ENCODE measurements at regions not wholly inside any gene's neighbourhood (a gene's known extent, or its start where the extent isn't known, plus 50 kb on each side); places are given as distances from the start of the nearest gene placed in this dataset.
A peak's percentile ranks its signal among the peaks of the same experiment; 100 is the strongest.
"Not testable (repeated sequence)": the region's sequence is repeated elsewhere in the genome, so short reads cannot be mapped to it uniquely, and the experiment has no call there.

- DNase-seq (ENCODE audit: insufficient read length, low spot score): no peak
- FAIRE-seq: no peak
- TF ChIP-seq TAF1 (IDR thresholded peaks at IDR 0.05; ENCODE audit: low read depth, low read length) (no peak), SPI1 (IDR thresholded peaks at IDR 0.05; ENCODE audit: low read depth, low read length) (no peak), PAX5 (IDR thresholded peaks at IDR 0.05; ENCODE audit: insufficient read depth, low read length, severe bottlenecking) (no peak), POLR2AphosphoS5 (IDR thresholded peaks at IDR 0.05; ENCODE audit: low read depth, low read length) (no peak), POLR2A (IDR thresholded peaks at IDR 0.05; ENCODE audit: low read depth, low read length) (no peak), POU2F2 (IDR thresholded peaks at IDR 0.05; ENCODE audit: low read depth, low read length) (no peak)
These were observed 113.5 kb upstream of the PCED1B start for GRCh38 chr12:46965880-46966279.

GRCh38 chr12:46970636-46971035 is 108.8 kb upstream of the PCED1B start:
- no peak for FAIRE-seq
- DNase-seq (ENCODE audit: insufficient read length, low spot score): no peak
- TF ChIP-seq TAF1 (IDR thresholded peaks at IDR 0.05; ENCODE audit: low read depth, low read length) (no peak), SPI1 (IDR thresholded peaks at IDR 0.05; ENCODE audit: low read depth, low read length) (no peak), POLR2A (IDR thresholded peaks at IDR 0.05; ENCODE audit: low read depth, low read length) (no peak), PAX5 (IDR thresholded peaks at IDR 0.05; ENCODE audit: insufficient read depth, low read length, severe bottlenecking) (no peak), POU2F2 (IDR thresholded peaks at IDR 0.05; ENCODE audit: low read depth, low read length) (no peak), POLR2AphosphoS5 (IDR thresholded peaks at IDR 0.05; ENCODE audit: low read depth, low read length) (no peak)

GRCh38 chr12:46973937-46974336 is 105.5 kb upstream of the PCED1B start:
- not testable (repeated sequence) for FAIRE-seq; DNase-seq (ENCODE audit: insufficient read length, low spot score)

- no peak for TF ChIP-seq PAX5 (IDR thresholded peaks at IDR 0.05; ENCODE audit: insufficient read depth, low read length, severe bottlenecking)
- TF ChIP-seq SPI1 (IDR thresholded peaks at IDR 0.05; ENCODE audit: low read depth, low read length): no peak
- TF ChIP-seq TAF1 (IDR thresholded peaks at IDR 0.05; ENCODE audit: low read depth, low read length): no peak
- TF ChIP-seq POU2F2 (IDR thresholded peaks at IDR 0.05; ENCODE audit: low read depth, low read length): no peak
- no peak for TF ChIP-seq POLR2AphosphoS5 (IDR thresholded peaks at IDR 0.05; ENCODE audit: low read depth, low read length)
- TF ChIP-seq POLR2A (IDR thresholded peaks at IDR 0.05; ENCODE audit: low read depth, low read length): no peak
- DNase-seq (ENCODE audit: insufficient read length, low spot score): no peak
- no peak for FAIRE-seq
These were observed 101.5 kb upstream of the PCED1B start for GRCh38 chr12:46977871-46978375.

GRCh38 chr12:46981622-46982021 is 97.8 kb upstream of the PCED1B start:
- no peak for TF ChIP-seq POU2F2 (IDR thresholded peaks at IDR 0.05; ENCODE audit: low read depth, low read length)
- TF ChIP-seq SPI1 (IDR thresholded peaks at IDR 0.05; ENCODE audit: low read depth, low read length): no peak
- no peak for TF ChIP-seq PAX5 (IDR thresholded peaks at IDR 0.05; ENCODE audit: insufficient read depth, low read length, severe bottlenecking)
- TF ChIP-seq POLR2A (IDR thresholded peaks at IDR 0.05; ENCODE audit: low read depth, low read length): no peak
- TF ChIP-seq POLR2AphosphoS5 (IDR thresholded peaks at IDR 0.05; ENCODE audit: low read depth, low read length): no peak
- TF ChIP-seq TAF1 (IDR thresholded peaks at IDR 0.05; ENCODE audit: low read depth, low read length): no peak
- DNase-seq (ENCODE audit: insufficient read length, low spot score) (no peak), FAIRE-seq (no peak)

GRCh38 chr12:46982629-46983392 is 96.6 kb upstream of the PCED1B start:
- DNase-seq (ENCODE audit: insufficient read length, low spot score) (no peak), FAIRE-seq (no peak)
- TF ChIP-seq TAF1 (IDR thresholded peaks at IDR 0.05; ENCODE audit: low read depth, low read length): no peak
- TF ChIP-seq POLR2A (IDR thresholded peaks at IDR 0.05; ENCODE audit: low read depth, low read length): no peak
- TF ChIP-seq PAX5 (IDR thresholded peaks at IDR 0.05; ENCODE audit: insufficient read depth, low read length, severe bottlenecking): no peak
- no peak for TF ChIP-seq POU2F2 (IDR thresholded peaks at IDR 0.05; ENCODE audit: low read depth, low read length)
- no peak for TF ChIP-seq POLR2AphosphoS5 (IDR thresholded peaks at IDR 0.05; ENCODE audit: low read depth, low read length)
- TF ChIP-seq SPI1 (IDR thresholded peaks at IDR 0.05; ENCODE audit: low read depth, low read length): no peak

- FAIRE-seq (no peak), DNase-seq (ENCODE audit: insufficient read length, low spot score) (no peak)
- no peak for TF ChIP-seq POU2F2 (IDR thresholded peaks at IDR 0.05; ENCODE audit: low read depth, low read length)
- TF ChIP-seq POLR2A (IDR thresholded peaks at IDR 0.05; ENCODE audit: low read depth, low read length): no peak
- no peak for TF ChIP-seq POLR2AphosphoS5 (IDR thresholded peaks at IDR 0.05; ENCODE audit: low read depth, low read length)
- TF ChIP-seq TAF1 (IDR thresholded peaks at IDR 0.05; ENCODE audit: low read depth, low read length): no peak
- TF ChIP-seq SPI1 (IDR thresholded peaks at IDR 0.05; ENCODE audit: low read depth, low read length): no peak
- TF ChIP-seq PAX5 (IDR thresholded peaks at IDR 0.05; ENCODE audit: insufficient read depth, low read length, severe bottlenecking): no peak
These were observed 96.0 kb upstream of the PCED1B start for GRCh38 chr12:46983393-46983793.

- DNase-seq (ENCODE audit: insufficient read length, low spot score): peak; percentile 6
- TF ChIP-seq TAF1 (IDR thresholded peaks at IDR 0.05; ENCODE audit: low read depth, low read length) (no peak), PAX5 (IDR thresholded peaks at IDR 0.05; ENCODE audit: insufficient read depth, low read length, severe bottlenecking) (no peak), POLR2A (IDR thresholded peaks at IDR 0.05; ENCODE audit: low read depth, low read length) (no peak)
- FAIRE-seq: peak; percentile 52
These were observed 95.2 kb upstream of the PCED1B start for GRCh38 chr12:46983959-46984841.

GRCh38 chr12:46985816-46986215 is 93.6 kb upstream of the PCED1B start:
- TF ChIP-seq POLR2AphosphoS5 (IDR thresholded peaks at IDR 0.05; ENCODE audit: low read depth, low read length): no peak
- TF ChIP-seq SPI1 (IDR thresholded peaks at IDR 0.05; ENCODE audit: low read depth, low read length): no peak
- TF ChIP-seq PAX5 (IDR thresholded peaks at IDR 0.05; ENCODE audit: insufficient read depth, low read length, severe bottlenecking): no peak
- TF ChIP-seq POLR2A (IDR thresholded peaks at IDR 0.05; ENCODE audit: low read depth, low read length): no peak
- TF ChIP-seq TAF1 (IDR thresholded peaks at IDR 0.05; ENCODE audit: low read depth, low read length): no peak
- TF ChIP-seq POU2F2 (IDR thresholded peaks at IDR 0.05; ENCODE audit: low read depth, low read length): no peak
- DNase-seq (ENCODE audit: insufficient read length, low spot score) (no peak), FAIRE-seq (no peak)

GRCh38 chr12:46988122-46988521 is 91.3 kb upstream of the PCED1B start:
- not testable (repeated sequence) for FAIRE-seq

More at GRCh38 chr12:46988122-46988521, 91.3 kb upstream of the PCED1B start:
- DNase-seq (ENCODE audit: insufficient read length, low spot score): not testable (repeated sequence)

All from GM12891 (cell line).